Bronchial epithelial cell (primary cell): ENCODE measurements at regions not wholly inside any gene's neighbourhood (a gene's known extent, or its start where the extent isn't known, plus 50 kb on each side); places are given as distances from the start of the nearest gene placed in this dataset.
"Not testable (repeated sequence)": the region's sequence is repeated elsewhere in the genome, so short reads cannot be mapped to it uniquely, and the experiment has no call there.

Source experiments
- DNase-seq: peaks from one replicate; pipeline ENCODE4 v3.0.0-alpha.2; 2010; ENCODE audit warnings: low read depth
- FAIRE-seq: peaks from 2 replicates; lab custom pipeline; 2011; peaks lifted over from hg19 to GRCh38; lab: Jason Lieb, UNC
- H3K27me3 ChIP-seq: 2 replicates; pipeline ENCODE4 v1.5.1; 2011; ENCODE audit warnings: low read length; ENCODE audit not compliant: control insufficient read depth, insufficient read depth
- H3K36me3 ChIP-seq: 2 replicates; pipeline ENCODE4 v1.5.1; 2011; ENCODE audit warnings: low read length; ENCODE audit not compliant: control insufficient read depth, insufficient read depth
- H3K4me3 ChIP-seq: 2 replicates; pipeline ENCODE4 v1.5.1; 2011; ENCODE audit warnings: mild to moderate bottlenecking, low read depth, low read length, control low read depth
- TF ChIP-seq, protein P1 (sequence below): IDR thresholded peaks from 2 replicates; pipeline ENCODE4 v1.5.1; 2011; ENCODE audit warnings: mild to moderate bottlenecking, moderate library complexity, low read length, control low read depth, inconsistent platforms; ENCODE audit not compliant: insufficient read depth, severe bottlenecking

- DNase-seq = no peak
- no peak for FAIRE-seq
- Histone ChIP-seq H3K4me3 (no peak overlapping the region), H3K27me3 (no peaks in the 10 kb centered on the region), H3K36me3 (no peaks in the 10 kb centered on the region)
- TF ChIP-seq, protein P1, sequence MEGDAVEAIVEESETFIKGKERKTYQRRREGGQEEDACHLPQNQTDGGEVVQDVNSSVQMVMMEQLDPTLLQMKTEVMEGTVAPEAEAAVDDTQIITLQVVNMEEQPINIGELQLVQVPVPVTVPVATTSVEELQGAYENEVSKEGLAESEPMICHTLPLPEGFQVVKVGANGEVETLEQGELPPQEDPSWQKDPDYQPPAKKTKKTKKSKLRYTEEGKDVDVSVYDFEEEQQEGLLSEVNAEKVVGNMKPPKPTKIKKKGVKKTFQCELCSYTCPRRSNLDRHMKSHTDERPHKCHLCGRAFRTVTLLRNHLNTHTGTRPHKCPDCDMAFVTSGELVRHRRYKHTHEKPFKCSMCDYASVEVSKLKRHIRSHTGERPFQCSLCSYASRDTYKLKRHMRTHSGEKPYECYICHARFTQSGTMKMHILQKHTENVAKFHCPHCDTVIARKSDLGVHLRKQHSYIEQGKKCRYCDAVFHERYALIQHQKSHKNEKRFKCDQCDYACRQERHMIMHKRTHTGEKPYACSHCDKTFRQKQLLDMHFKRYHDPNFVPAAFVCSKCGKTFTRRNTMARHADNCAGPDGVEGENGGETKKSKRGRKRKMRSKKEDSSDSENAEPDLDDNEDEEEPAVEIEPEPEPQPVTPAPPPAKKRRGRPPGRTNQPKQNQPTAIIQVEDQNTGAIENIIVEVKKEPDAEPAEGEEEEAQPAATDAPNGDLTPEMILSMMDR = no peak
These were observed 810.5 kb downstream of the DNAH5 start for GRCh38 chr5:13133951-13134350.

- TF ChIP-seq, protein P1 = no peak
- H3K4me3 ChIP-seq = no peak overlapping the region
- H3K27me3 ChIP-seq = no peaks in the 10 kb centered on the region
- no peaks in the 10 kb centered on the region for H3K36me3 ChIP-seq
- FAIRE-seq (no peak), DNase-seq (peak; percentile 59)
These were observed 829.0 kb downstream of the DNAH5 start for GRCh38 chr5:13115476-13115875.

DNA sequence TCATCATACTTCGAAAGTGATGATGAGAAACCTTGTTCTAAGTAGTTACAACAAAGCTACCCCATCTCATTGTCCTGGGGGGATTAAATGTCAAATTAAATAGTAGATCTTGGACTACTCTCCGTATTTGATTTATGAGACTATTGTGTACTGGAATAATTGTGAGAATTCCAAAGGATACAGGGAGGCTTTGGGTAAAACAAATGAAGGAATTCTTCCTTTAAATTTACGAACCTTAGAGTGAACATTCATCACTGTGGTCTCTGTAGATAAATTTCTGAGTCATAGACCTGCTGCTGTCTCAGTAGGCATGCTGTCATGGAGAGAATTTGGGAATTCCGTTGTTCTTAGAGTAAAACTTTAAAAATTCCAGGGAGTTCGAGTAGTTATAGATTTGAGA is 836.2 kb downstream of the DNAH5 start:
- Histone ChIP-seq H3K27me3 (no peaks in the 10 kb centered on the region), H3K36me3 (no peaks in the 10 kb centered on the region), H3K4me3 (no peak overlapping the region)
- no peak for DNase-seq
- TF ChIP-seq, protein P1 = no peak
- FAIRE-seq = no peak

- peak; percentile 52 for DNase-seq
- TF ChIP-seq, protein P1 = no peak
- H3K4me3 ChIP-seq = no peak overlapping the region
- no peaks in the 10 kb centered on the region for H3K27me3 ChIP-seq
- no peaks in the 10 kb centered on the region for H3K36me3 ChIP-seq
- no peak for FAIRE-seq
These were observed 837.0 kb downstream of the DNAH5 start for GRCh38 chr5:13107537-13107936.

GRCh38 chr5:13081116-13081515 is 863.4 kb downstream of the DNAH5 start:
- Histone ChIP-seq H3K36me3 (no peaks in the 10 kb centered on the region), H3K27me3 (no peaks in the 10 kb centered on the region), H3K4me3 (no peak overlapping the region)
- no peak for FAIRE-seq
- no peak for DNase-seq
- TF ChIP-seq, protein P1 = no peak

DNA sequence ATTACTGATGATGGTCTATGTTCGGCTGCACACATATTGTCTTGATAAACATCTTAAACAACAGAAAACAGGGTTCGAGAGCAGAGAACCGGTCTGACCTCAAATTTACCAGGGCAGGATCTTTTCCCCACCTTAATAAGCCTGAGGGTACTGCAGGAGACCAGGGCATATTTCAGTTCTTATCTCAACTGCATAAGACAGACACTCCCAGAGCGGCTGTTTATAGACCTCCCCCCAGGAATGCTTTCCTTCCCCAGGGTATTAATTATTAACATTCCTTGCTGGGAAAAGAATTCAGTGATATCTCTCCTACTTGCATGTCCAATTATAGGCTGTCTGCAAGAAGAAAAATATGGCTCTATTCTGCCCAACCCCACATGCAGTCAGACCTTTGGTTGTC is 871.6 kb downstream of the DNAH5 start:
- H3K36me3 ChIP-seq, DNase-seq, H3K27me3 ChIP-seq, H3K4me3 ChIP-seq, FAIRE-seq: not testable (repeated sequence)
